ENCODE measurements at regions not wholly inside any gene's neighbourhood (a gene's known extent, or its start where the extent isn't known, plus 50 kb on each side); places are given as distances from the start of the nearest gene placed in this dataset.

DNA sequence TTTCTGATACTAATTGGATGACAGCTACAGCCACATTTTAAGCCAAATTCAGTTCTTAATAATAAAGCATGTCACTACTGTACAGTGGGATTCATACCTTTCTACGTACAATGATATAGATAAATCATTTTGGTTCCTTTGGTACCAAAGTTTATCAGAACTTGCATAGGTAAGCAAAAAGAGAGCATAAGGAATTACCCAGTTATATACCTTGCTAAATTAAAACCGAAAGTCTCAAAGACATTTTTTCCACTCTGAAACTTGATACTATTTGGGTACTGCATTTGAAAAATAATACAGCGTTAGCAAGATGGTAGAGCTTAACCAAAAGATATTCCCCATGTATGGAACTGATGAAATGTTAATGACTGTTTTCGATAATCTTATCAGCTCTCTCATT is 400.9 kb upstream of the ADGRL3 start:
- no peak for DNase-seq (ENCODE audit: low read depth)
- TF ChIP-seq, protein P1, sequence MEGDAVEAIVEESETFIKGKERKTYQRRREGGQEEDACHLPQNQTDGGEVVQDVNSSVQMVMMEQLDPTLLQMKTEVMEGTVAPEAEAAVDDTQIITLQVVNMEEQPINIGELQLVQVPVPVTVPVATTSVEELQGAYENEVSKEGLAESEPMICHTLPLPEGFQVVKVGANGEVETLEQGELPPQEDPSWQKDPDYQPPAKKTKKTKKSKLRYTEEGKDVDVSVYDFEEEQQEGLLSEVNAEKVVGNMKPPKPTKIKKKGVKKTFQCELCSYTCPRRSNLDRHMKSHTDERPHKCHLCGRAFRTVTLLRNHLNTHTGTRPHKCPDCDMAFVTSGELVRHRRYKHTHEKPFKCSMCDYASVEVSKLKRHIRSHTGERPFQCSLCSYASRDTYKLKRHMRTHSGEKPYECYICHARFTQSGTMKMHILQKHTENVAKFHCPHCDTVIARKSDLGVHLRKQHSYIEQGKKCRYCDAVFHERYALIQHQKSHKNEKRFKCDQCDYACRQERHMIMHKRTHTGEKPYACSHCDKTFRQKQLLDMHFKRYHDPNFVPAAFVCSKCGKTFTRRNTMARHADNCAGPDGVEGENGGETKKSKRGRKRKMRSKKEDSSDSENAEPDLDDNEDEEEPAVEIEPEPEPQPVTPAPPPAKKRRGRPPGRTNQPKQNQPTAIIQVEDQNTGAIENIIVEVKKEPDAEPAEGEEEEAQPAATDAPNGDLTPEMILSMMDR (IDR thresholded peaks at IDR 0.05; ENCODE audit: insufficient read depth, low read depth, low read length, missing control alignments) = no peak
- H3K4me3 ChIP-seq (ENCODE audit: low read length) = no peak overlapping the region

DNA sequence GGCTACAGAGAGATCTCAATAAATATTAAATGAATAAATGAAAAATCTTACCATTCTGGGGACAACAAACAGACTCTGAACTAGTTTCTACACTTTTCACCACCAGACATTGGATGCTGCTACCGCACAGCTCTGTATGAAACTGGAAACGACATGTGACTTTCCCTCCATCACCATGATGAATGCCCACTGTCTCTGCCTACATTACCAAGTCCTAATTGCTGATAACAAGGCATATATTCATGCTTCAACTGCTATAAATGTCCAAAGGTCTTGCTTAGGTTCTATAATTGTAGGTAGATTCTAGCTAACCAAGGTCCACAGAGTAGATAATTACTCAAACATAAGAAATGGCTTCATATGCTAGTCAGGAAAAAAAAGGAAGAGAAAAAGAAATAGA is 399.4 kb upstream of the ADGRL3 start:
- no peak for DNase-seq (ENCODE audit: low read depth)
- no peak overlapping the region for H3K4me3 ChIP-seq (ENCODE audit: low read length)
- TF ChIP-seq, protein P1 (IDR thresholded peaks at IDR 0.05; ENCODE audit: insufficient read depth, low read depth, low read length, missing control alignments) = no peak

DNA sequence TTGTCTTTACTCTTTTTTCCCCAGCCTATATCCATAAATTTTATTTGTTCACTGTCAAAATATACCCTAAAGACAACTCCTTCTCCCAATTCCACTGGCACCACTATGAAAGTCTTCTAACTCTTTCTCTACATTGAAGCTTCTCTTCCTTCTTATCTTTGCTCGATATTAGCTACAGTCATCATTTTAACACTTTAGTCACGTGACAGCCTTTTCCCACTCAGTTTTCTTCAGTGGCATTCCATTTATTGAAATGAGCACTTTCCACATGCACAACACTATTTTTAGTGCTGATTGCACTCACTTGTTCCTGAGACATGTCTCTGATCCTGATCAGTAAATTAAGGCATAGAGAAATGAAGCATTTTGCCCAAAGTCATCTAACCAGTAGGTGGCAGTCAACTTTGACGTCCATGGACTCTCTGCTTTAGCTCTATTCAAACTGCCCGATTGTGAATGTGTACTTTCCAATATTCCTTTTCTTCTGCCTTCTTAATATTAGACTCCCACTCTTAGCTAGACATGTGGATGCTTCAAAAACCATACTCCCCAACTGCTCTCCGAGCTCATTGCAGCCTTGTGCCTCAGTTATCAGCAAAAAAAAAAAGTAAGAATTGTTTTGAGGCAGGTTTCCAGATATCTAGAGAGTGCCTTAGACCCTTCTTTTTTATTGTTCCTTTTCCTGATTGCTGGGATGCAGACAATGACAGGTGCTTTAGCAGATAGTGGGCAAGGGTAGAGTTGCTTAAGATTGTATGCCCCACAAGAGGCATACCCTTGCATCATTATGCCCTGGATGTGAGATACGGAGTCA is 394.4 kb upstream of the ADGRL3 start:
- DNase-seq (ENCODE audit: low read depth) = peak; percentile 57
- TF ChIP-seq, protein P1 (IDR thresholded peaks at IDR 0.05; ENCODE audit: insufficient read depth, low read depth, low read length, missing control alignments) = peak; percentile 79
- H3K4me3 ChIP-seq (ENCODE audit: low read length) = no peak overlapping the region

DNA sequence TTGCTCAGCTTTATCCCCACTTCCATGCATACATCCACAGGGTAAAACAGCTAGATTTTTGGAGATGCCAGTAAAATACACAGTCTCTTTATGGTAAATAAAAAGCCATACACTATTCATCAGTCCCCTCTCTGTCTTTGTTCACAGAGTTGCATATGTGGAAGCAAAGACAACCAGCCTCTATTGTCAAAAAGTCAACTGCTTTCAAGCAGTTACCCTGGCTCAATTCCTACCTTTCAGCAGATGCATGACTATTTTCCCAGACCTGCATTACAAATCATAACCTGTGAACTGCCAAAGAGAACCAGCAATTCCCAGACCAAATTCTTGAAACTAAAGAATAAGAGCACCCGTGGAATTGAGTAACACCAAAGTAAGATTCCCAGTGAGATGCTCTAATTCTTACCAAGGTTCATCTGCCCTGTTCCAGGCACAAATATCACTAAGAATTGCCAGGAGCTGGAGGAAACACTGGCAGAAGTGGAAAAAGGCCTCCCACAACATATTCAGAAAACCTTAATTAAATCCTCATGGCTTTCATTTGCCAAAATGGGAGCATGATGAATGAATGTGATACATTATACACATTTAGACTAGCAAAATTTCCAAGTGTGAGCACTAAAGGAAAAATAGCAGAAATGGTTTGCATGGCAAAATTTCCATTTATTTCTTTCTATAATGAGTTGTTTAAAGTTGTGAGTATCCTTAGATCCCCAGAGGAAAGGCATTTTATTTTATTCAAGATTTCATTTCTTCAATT is 391.2 kb upstream of the ADGRL3 start:
- TF ChIP-seq, protein P1 (IDR thresholded peaks at IDR 0.05; ENCODE audit: insufficient read depth, low read depth, low read length, missing control alignments) = no peak
- DNase-seq (ENCODE audit: low read depth) = no peak
- no peak overlapping the region for H3K4me3 ChIP-seq (ENCODE audit: low read length)

DNA sequence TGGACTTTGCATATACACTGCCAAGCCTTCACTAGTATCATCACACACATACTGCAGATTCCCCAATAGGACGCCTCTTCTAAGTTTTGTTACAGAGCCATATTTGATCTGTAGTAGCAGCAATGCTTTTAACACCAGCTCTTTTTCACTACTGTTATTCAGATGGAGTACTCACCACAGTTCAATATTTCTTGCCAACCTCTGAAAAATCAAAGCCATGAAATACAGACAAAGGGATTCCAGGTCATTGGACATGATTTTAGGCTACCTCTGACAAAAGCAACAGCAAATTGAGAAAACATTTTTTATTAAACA is 390.7 kb upstream of the ADGRL3 start:
- DNase-seq (ENCODE audit: low read depth) = no peak
- H3K4me3 ChIP-seq (ENCODE audit: low read length) = no peak overlapping the region
- TF ChIP-seq, protein P1 (IDR thresholded peaks at IDR 0.05; ENCODE audit: insufficient read depth, low read depth, low read length, missing control alignments) = no peak

DNA sequence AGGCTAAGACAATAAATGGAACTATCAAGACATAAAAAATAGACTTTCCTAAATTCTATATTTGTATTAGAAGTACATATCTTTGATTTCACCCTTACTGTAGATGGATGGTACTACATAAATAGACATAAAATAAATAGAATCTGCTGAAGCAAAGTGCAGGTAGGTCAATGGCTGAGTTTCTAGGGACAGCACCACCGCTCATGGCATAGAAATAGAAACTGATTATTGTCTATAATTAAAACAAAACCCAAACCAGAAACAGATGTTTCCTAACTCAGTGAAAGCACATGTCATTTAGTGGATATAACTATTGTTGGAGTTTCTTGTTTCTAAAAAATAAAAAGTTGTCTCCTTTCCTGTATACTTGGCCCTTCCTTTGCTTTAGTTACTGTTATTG is 387.3 kb upstream of the ADGRL3 start:
- H3K4me3 ChIP-seq (ENCODE audit: low read length) = no peak overlapping the region
- no peak for DNase-seq (ENCODE audit: low read depth)

More for the DNA sequence above, 387.3 kb upstream of the ADGRL3 start:
- TF ChIP-seq, protein P1 (IDR thresholded peaks at IDR 0.05; ENCODE audit: insufficient read depth, low read depth, low read length, missing control alignments) = no peak
